BE2C (cell line): ENCODE measurements at regions not wholly inside any gene's neighbourhood (a gene's known extent, or its start where the extent isn't known, plus 50 kb on each side); places are given as distances from the start of the nearest gene placed in this dataset.

Experiments
- DNase-seq: peaks from one replicate; pipeline ENCODE4 v3.0.0-alpha.2; 2020
- H3K27me3 ChIP-seq: fragments of 250-450 bp; sonication (Bioruptor Pico); 2 replicates; pipeline ENCODE4 v1.5.1; 2020; ENCODE audit warnings: mild to moderate bottlenecking
- H3K36me3 ChIP-seq: fragments of 250-450 bp; sonication (Bioruptor Pico); 2 replicates; pipeline ENCODE4 v1.5.1; 2020; ENCODE audit warnings: mild to moderate bottlenecking
- H3K4me1 ChIP-seq: fragments of 250-450 bp; sonication (Bioruptor Pico); 2 replicates; pipeline ENCODE4 v1.5.1; 2020
- H3K4me3 ChIP-seq: 2 replicates; pipeline ENCODE4 v1.5.1; 2011; ENCODE audit warnings: low read depth, low read length
- H3K9me3 ChIP-seq: fragments of 250-450 bp; sonication (Bioruptor Pico); 2 replicates; pipeline ENCODE4 v1.5.1; 2020
- TF ChIP-seq, protein P1 (sequence below): IDR thresholded peaks from 2 replicates; pipeline ENCODE4 v1.5.1; 2012; ENCODE audit warnings: mild to moderate bottlenecking, low read depth, low read length

DNA sequence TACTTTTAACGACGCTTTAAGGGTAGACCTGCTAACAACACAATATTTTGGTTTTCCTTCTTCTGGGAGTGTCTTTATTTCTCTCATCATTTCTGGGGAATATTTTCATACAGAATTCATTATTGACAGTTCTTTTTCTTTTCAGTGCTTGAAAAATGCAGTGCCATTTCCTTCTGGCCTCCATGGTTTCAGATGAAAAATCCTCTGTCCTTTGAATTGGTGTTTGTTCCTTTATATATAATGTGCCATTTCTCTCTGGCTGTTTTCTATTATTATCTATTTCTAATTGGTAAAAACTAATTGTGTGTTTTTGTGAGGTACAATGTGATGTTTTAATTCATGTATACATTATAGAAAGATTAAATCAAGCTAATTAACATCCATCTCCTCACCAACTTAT is 194.3 kb upstream of the S1PR3 start:
- Histone ChIP-seq H3K4me1 (no peaks in the 10 kb centered on the region), H3K9me3 (no peaks in the 10 kb centered on the region), H3K4me3 (no peak overlapping the region), H3K36me3 (no peaks in the 10 kb centered on the region), H3K27me3 (no peaks in the 10 kb centered on the region)
- TF ChIP-seq, protein P1, sequence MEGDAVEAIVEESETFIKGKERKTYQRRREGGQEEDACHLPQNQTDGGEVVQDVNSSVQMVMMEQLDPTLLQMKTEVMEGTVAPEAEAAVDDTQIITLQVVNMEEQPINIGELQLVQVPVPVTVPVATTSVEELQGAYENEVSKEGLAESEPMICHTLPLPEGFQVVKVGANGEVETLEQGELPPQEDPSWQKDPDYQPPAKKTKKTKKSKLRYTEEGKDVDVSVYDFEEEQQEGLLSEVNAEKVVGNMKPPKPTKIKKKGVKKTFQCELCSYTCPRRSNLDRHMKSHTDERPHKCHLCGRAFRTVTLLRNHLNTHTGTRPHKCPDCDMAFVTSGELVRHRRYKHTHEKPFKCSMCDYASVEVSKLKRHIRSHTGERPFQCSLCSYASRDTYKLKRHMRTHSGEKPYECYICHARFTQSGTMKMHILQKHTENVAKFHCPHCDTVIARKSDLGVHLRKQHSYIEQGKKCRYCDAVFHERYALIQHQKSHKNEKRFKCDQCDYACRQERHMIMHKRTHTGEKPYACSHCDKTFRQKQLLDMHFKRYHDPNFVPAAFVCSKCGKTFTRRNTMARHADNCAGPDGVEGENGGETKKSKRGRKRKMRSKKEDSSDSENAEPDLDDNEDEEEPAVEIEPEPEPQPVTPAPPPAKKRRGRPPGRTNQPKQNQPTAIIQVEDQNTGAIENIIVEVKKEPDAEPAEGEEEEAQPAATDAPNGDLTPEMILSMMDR: no peak
- no peak for DNase-seq

DNA sequence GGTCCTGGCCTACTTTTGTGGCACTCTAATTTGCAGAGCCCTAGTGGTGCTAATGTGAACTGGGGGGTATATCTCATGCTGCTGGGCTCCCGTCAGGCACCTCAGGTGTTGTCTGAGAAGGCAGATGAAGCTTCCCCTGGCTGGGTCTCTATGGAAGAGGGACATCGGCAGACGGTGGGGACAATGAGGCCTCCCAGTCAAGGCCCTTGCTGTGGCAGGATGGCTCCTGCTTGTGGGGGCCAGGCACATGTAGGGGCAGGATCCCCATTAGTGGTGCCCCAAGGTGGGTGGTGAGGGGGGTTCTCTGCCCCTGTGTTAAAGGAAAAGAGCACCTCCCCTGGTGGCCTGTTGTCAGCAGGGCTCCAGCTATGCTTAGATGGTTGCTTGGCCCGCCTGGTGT is 192.8 kb upstream of the S1PR3 start:
- TF ChIP-seq, protein P1: no peak
- no peaks in the 10 kb centered on the region for H3K4me1 ChIP-seq
- no peak overlapping the region for H3K4me3 ChIP-seq
- no peaks in the 10 kb centered on the region for H3K36me3 ChIP-seq
- DNase-seq: no peak
- H3K9me3 ChIP-seq: no peaks in the 10 kb centered on the region
- no peaks in the 10 kb centered on the region for H3K27me3 ChIP-seq

DNA sequence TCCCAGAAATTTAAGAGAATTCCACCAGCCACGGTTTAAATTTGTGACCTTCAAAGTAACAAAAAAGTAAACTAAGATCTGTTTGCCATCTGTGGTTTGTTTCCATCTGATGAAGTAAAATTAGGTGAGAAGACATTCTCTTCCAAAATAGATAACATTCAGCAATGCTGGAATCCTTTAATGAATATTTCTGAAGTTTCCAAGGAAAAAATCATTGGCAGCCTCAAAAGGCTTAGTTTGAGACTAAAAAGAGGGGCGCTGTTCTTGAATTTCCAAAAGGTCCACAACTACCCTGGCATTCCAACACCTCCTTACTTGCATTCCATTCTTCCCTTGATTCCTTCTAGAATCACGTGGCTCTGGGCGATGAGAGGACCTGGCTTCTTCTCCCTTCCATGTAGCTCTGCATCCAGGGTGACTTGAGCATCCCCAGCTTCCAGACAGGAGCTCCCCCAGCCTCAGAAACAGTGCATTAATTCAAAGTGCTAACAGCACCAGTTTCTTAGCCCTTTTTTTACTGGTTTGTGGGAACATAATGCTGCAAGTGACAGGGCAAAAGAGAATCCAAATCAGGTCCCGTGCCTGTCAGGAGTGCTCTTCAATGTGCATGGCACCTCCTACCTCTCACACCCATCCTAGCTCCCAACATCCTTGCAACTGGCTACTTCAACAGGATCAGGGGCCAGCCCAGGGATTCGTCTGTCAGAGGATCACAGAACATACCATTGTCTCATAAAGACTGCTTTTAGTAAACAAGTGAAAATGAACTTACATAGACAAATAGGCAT is 191.5 kb upstream of the S1PR3 start:
- Histone ChIP-seq H3K36me3 (no peaks in the 10 kb centered on the region), H3K9me3 (no peaks in the 10 kb centered on the region), H3K27me3 (no peaks in the 10 kb centered on the region), H3K4me1 (peaks cover 7% of the 10 kb centered on the region), H3K4me3 (no peak overlapping the region)
- DNase-seq: no peak
- TF ChIP-seq, protein P1: no peak

DNA sequence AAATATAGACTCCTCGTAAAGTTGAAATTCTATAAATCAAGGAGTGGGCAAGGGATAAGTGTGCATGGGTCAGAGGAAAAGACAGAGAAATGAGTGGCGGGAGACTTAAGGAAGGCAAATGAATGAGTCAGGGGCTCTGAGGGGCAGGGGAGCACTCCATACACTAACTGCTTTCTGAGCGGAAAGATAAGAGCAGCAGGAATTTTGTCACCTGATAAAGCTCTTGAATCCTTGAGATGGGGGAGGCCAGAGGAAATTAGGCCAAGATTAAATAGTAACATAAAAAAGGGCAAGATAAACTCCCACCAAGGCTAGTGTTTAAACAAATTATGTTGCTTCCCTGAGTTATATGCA is 191.0 kb upstream of the S1PR3 start:
- no peaks in the 10 kb centered on the region for H3K9me3 ChIP-seq
- H3K27me3 ChIP-seq: no peaks in the 10 kb centered on the region
- H3K36me3 ChIP-seq: no peaks in the 10 kb centered on the region
- TF ChIP-seq, protein P1: no peak
- H3K4me3 ChIP-seq: no peak overlapping the region
- no peak for DNase-seq
- peaks cover 7% of the 10 kb centered on the region for H3K4me1 ChIP-seq

DNA sequence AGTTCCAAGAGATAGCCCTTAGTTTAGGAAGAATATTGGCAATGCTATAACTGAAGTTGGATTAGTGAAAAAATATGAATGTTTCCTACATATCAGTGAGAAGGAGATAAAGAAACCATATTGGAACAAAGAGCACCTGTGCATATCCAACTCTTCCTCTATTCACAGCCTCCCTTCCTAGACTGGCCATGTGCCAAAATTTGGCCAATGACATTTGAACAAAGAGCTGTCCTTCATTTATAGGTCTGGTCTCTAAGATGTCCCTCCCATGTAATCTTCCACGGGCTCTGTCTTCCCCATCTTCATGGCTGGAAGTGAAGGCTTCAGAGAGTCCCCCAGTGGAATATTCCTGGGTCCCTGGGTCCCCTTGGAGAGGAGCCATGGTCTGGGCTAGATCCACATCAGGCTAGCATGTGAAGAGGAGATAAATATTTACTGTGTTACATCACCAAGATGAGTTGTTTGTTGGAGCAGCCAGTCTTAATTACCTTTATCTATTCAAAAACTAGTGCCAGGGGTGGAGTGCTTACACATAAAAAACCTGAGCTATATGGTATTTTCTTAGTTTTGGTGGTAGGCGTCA is 190.0 kb upstream of the S1PR3 start:
- Histone ChIP-seq H3K36me3 (no peaks in the 10 kb centered on the region), H3K4me3 (no peak overlapping the region), H3K4me1 (peaks cover 7% of the 10 kb centered on the region), H3K9me3 (no peaks in the 10 kb centered on the region), H3K27me3 (no peaks in the 10 kb centered on the region)
- TF ChIP-seq, protein P1: no peak
- DNase-seq: no peak

DNA sequence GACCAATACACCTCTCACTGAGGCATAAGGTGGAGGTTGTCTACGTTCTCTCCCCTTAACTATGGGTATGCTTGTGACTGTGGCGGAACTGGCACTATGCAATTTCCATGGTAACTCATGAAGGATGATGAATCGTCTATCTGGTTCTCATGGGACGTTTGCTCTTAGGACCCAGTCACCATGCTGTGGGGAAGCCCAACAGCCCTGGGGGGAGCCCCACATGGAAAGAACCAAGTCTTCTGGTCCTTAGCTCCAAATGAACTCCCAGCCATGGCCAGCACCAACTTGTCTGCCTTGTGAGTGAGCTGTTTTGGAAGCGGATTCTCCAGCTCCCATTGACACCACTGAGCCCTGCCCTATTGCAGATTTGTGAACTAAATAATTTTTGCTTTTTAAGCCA is 188.7 kb upstream of the S1PR3 start:
- TF ChIP-seq, protein P1: no peak
- Histone ChIP-seq H3K9me3 (no peaks in the 10 kb centered on the region), H3K27me3 (no peaks in the 10 kb centered on the region), H3K4me1 (peaks cover 7% of the 10 kb centered on the region), H3K4me3 (no peak overlapping the region), H3K36me3 (no peaks in the 10 kb centered on the region)
- DNase-seq: no peak
